GM23338 (cell line): ENCODE measurements at regions not wholly inside any gene's neighbourhood (a gene's known extent, or its start where the extent isn't known, plus 50 kb on each side); places are given as distances from the start of the nearest gene placed in this dataset.

Experiments used
- ATAC-seq: fragments of 200-7000 bp; cut with Tn5 transposase; 3 replicates; pipeline ENCODE4 v1.9.1; 2020
- DNase-seq: peaks from one replicate; pipeline ENCODE4 v3.0.0-alpha.2; 2015; ENCODE audit warnings: low spot score
- H2AFZ ChIP-seq: fragments of 200-600 bp; sonication (generic); 2 replicates; pipeline ENCODE4 v1.8.0; 2016; ENCODE audit warnings: antibody characterized with exemption, mild to moderate bottlenecking, moderate library complexity
- H3F3A ChIP-seq: fragments of 200-600 bp; sonication (generic); replicated peaks from 2 replicates; pipeline ENCODE4 v1.8.0; 2017; ENCODE audit warnings: antibody characterized with exemption, mixed run types, low read depth
- H3K27ac ChIP-seq: fragments of 200-600 bp; sonication (generic); 2 replicates; pipeline ENCODE4 v1.6.1; 2016; ENCODE audit warnings: low read depth
- H3K27me3 ChIP-seq: fragments of 200-600 bp; sonication (generic); 2 replicates; pipeline ENCODE4 v1.8.0; 2016; ENCODE audit warnings: mild to moderate bottlenecking, mixed run types, moderate library complexity; ENCODE audit not compliant: insufficient read depth
- H3K36me3 ChIP-seq: fragments of 200-600 bp; sonication (generic); 2 replicates; pipeline ENCODE4 v1.8.0; 2016; ENCODE audit warnings: mild to moderate bottlenecking; ENCODE audit not compliant: insufficient read depth
- H3K4me1 ChIP-seq: fragments of 200-600 bp; sonication (generic); 2 replicates; pipeline ENCODE4 v1.8.0; 2016; ENCODE audit warnings: mild to moderate bottlenecking, moderate library complexity; ENCODE audit not compliant: insufficient read depth
- H3K4me2 ChIP-seq: fragments of 200-600 bp; sonication (generic); 2 replicates; pipeline ENCODE4 v1.7.1; 2017; ENCODE audit warnings: mixed run types
- H3K4me3 ChIP-seq: fragments of 200-600 bp; sonication (generic); 2 replicates; pipeline ENCODE4 v1.6.1; 2016; ENCODE audit warnings: mixed run types
- H3K79me2 ChIP-seq: fragments of 200-600 bp; sonication (generic); replicated peaks from 2 replicates; pipeline ENCODE4 v1.8.0; 2017; ENCODE audit warnings: mild to moderate bottlenecking; ENCODE audit not compliant: insufficient read depth
- H3K9me2 ChIP-seq: fragments of 200-600 bp; sonication (generic); 2 replicates; pipeline ENCODE4 v1.8.0; 2017; ENCODE audit not compliant: insufficient read depth
- H4K20me1 ChIP-seq: fragments of 200-600 bp; sonication (generic); replicated peaks from 2 replicates; pipeline ENCODE4 v1.8.0; 2017; ENCODE audit warnings: mild to moderate bottlenecking; ENCODE audit not compliant: insufficient read depth
- H3K27ac Mint-ChIP-seq: 2 replicates; pipeline ENCODE4 v1.8.0; 2020; ENCODE audit warnings: inconsistent platforms, mild to moderate bottlenecking, moderate library complexity, mixed read lengths
- H3K27me3 Mint-ChIP-seq: 3 replicates; pipeline ENCODE4 v1.8.0; 2022; ENCODE audit warnings: low read depth, mild to moderate bottlenecking, moderate library complexity, mixed read lengths, inconsistent platforms; ENCODE audit not compliant: insufficient read depth, poor library complexity
- H3K36me3 Mint-ChIP-seq: 3 replicates; pipeline ENCODE4 v1.8.0; 2021; ENCODE audit warnings: low read depth, mild to moderate bottlenecking, inconsistent platforms, moderate library complexity, mixed read lengths
- H3K4me1 Mint-ChIP-seq: 3 replicates; pipeline ENCODE4 v1.8.0; 2020; ENCODE audit warnings: mild to moderate bottlenecking, inconsistent platforms, mixed read lengths
- H3K4me3 Mint-ChIP-seq: 3 replicates; pipeline ENCODE4 v1.8.0; 2021; ENCODE audit warnings: moderate library complexity, mild to moderate bottlenecking, inconsistent platforms, mixed read lengths
- H3K9me3 Mint-ChIP-seq: 3 replicates; pipeline ENCODE4 v1.8.0; 2020; ENCODE audit warnings: moderate library complexity, mild to moderate bottlenecking, inconsistent platforms, mixed read lengths
- CREB1 ChIP-seq: fragments of 250-450 bp; sonication (Bioruptor Pico); IDR thresholded peaks from 2 replicates; pipeline ENCODE4 v1.5.0; 2020; ENCODE audit warnings: low read depth, mild to moderate bottlenecking, moderate library complexity
- CTCF ChIP-seq, 2 experiments: fragments of 200-600 bp in 1 of 2; sonication (generic) in 1 of 2; conservative IDR thresholded peaks; 2 replicates each; pipeline versions ENCODE4 v1.5.1 to v1.6.1; 2016 to 2017; ENCODE audit warnings: antibody characterized with exemption in 2 of 2, low read depth in 2 of 2, mild to moderate bottlenecking in 2 of 2, moderate library complexity in 1 of 2
- JUNB ChIP-seq: IDR thresholded peaks from one replicate; pipeline ENCODE4 v1.6.1; 2016; ENCODE audit warnings: antibody characterized with exemption; ENCODE audit not compliant: unreplicated experiment
- POLR2AphosphoS5 ChIP-seq: IDR thresholded peaks from 2 replicates; pipeline ENCODE4 v1.6.1; 2016; ENCODE audit warnings: antibody characterized with exemption, low read depth
- ZNF331 ChIP-seq: fragments of 250-450 bp; sonication (Bioruptor Pico); IDR thresholded peaks from 2 replicates; pipeline ENCODE4 v1.5.0; 2020; ENCODE audit warnings: low read depth, mild to moderate bottlenecking, moderate library complexity
- TF ChIP-seq, protein P1 (sequence below): fragments of 250-450 bp; sonication (Bioruptor Pico); IDR thresholded peaks from 2 replicates; pipeline ENCODE4 v1.5.0; 2020; ENCODE audit warnings: mild to moderate bottlenecking, moderate library complexity
- TF ChIP-seq, protein P2 (sequence below): IDR thresholded peaks from 2 replicates; pipeline ENCODE4 v1.6.1; 2016; ENCODE audit warnings: antibody characterized with exemption

GRCh38 chr10:44851881-44852280, 59.3 kb upstream of the TMEM72 start (continued):
- TF ChIP-seq, protein P1, sequence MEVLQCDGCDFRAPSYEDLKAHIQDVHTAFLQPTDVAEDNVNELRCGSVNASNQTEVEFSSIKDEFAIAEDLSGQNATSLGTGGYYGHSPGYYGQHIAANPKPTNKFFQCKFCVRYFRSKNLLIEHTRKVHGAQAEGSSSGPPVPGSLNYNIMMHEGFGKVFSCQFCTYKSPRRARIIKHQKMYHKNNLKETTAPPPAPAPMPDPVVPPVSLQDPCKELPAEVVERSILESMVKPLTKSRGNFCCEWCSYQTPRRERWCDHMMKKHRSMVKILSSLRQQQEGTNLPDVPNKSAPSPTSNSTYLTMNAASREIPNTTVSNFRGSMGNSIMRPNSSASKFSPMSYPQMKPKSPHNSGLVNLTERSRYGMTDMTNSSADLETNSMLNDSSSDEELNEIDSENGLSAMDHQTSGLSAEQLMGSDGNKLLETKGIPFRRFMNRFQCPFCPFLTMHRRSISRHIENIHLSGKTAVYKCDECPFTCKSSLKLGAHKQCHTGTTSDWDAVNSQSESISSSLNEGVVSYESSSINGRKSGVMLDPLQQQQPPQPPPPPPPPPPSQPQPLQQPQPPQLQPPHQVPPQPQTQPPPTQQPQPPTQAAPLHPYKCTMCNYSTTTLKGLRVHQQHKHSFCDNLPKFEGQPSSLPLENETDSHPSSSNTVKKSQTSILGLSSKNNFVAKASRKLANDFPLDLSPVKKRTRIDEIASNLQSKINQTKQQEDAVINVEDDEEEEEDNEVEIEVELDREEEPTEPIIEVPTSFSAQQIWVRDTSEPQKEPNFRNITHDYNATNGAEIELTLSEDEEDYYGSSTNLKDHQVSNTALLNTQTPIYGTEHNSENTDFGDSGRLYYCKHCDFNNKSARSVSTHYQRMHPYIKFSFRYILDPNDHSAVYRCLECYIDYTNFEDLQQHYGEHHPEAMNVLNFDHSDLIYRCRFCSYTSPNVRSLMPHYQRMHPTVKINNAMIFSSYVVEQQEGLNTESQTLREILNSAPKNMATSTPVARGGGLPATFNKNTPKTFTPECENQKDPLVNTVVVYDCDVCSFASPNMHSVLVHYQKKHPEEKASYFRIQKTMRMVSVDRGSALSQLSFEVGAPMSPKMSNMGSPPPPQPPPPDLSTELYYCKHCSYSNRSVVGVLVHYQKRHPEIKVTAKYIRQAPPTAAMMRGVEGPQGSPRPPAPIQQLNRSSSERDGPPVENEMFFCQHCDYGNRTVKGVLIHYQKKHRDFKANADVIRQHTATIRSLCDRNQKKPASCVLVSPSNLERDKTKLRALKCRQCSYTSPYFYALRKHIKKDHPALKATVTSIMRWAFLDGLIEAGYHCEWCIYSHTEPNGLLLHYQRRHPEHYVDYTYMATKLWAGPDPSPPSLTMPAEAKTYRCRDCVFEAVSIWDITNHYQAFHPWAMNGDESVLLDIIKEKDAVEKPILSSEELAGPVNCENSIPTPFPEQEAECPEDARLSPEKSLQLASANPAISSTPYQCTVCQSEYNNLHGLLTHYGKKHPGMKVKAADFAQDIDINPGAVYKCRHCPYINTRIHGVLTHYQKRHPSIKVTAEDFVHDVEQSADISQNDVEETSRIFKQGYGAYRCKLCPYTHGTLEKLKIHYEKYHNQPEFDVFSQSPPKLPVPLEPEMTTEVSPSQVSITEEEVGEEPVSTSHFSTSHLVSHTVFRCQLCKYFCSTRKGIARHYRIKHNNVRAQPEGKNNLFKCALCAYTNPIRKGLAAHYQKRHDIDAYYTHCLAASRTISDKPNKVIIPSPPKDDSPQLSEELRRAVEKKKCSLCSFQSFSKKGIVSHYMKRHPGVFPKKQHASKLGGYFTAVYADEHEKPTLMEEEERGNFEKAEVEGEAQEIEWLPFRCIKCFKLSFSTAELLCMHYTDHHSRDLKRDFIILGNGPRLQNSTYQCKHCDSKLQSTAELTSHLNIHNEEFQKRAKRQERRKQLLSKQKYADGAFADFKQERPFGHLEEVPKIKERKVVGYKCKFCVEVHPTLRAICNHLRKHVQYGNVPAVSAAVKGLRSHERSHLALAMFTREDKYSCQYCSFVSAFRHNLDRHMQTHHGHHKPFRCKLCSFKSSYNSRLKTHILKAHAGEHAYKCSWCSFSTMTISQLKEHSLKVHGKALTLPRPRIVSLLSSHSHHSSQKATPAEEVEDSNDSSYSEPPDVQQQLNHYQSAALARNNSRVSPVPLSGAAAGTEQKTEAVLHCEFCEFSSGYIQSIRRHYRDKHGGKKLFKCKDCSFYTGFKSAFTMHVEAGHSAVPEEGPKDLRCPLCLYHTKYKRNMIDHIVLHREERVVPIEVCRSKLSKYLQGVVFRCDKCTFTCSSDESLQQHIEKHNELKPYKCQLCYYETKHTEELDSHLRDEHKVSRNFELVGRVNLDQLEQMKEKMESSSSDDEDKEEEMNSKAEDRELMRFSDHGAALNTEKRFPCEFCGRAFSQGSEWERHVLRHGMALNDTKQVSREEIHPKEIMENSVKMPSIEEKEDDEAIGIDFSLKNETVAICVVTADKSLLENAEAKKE (CRISPR knock-in tag), result no peak
- TF ChIP-seq CREB1, result no peak
- TF ChIP-seq, protein P2, sequence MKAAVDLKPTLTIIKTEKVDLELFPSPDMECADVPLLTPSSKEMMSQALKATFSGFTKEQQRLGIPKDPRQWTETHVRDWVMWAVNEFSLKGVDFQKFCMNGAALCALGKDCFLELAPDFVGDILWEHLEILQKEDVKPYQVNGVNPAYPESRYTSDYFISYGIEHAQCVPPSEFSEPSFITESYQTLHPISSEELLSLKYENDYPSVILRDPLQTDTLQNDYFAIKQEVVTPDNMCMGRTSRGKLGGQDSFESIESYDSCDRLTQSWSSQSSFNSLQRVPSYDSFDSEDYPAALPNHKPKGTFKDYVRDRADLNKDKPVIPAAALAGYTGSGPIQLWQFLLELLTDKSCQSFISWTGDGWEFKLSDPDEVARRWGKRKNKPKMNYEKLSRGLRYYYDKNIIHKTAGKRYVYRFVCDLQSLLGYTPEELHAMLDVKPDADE, result no peak
- TF ChIP-seq POLR2AphosphoS5, result no peak

- Histone ChIP-seq H3K4me1 (peaks cover 5% of the 10 kb centered on the region), H2AFZ (no peak overlapping the region), H3K9me2 (no peaks in the 10 kb centered on the region), H4K20me1 (no peaks in the 10 kb centered on the region), H3K4me2 (no peak overlapping the region), H3K27me3 (no peaks in the 10 kb centered on the region), H3K36me3 (no peaks in the 10 kb centered on the region), H3K79me2 (no peaks in the 10 kb centered on the region), H3K27ac (no peak overlapping the region), H3K4me3 (no peak overlapping the region), H3F3A (no peaks in the 10 kb centered on the region)
- H3K27me3 Mint-ChIP-seq, result peaks cover 10% of the 10 kb centered on the region
- H3K4me3 Mint-ChIP-seq, result no peak overlapping the region
- H3K4me1 Mint-ChIP-seq, result peaks cover 16% of the 10 kb centered on the region
- ATAC-seq (no peak), DNase-seq (no peak)
- no peak overlapping the region for H3K27ac Mint-ChIP-seq
- H3K9me3 Mint-ChIP-seq, result peaks cover 4% of the 10 kb centered on the region; the same call in 2 of the 3 replicates
- no peak for TF ChIP-seq JUNB
- TF ChIP-seq CTCF (conservative IDR thresholded peaks at IDR 0.05; ENCODE audit: low read depth in 2 of 2), result peak; percentile 8 to 52; a peak in 2 of 4 replicates
- TF ChIP-seq, protein P2, result no peak
- no peak for TF ChIP-seq ZNF331 (CRISPR knock-in tag)
- no peaks in the 10 kb centered on the region; the same call in 2 of the 3 replicates for H3K36me3 Mint-ChIP-seq
Observed at GRCh38 chr10:44853148-44853734, 57.9 kb upstream of the TMEM72 start.
